Activated T-helper 17 cell treated with anti-CD3 and anti-CD28 coated beads, Interleukin-2, amount 50 U/mL, for 72 hours (primary cell): ENCODE measurements at regions not wholly inside any gene's neighbourhood (a gene's known extent, or its start where the extent isn't known, plus 50 kb on each side); places are given as distances from the start of the nearest gene placed in this dataset.

ENCODE experiments used
- ATAC-seq: fragments of 150-1000 bp; cut with Tn5 transposase; replicated peaks from 2 replicates; pipeline ENCODE4 v1.10.0; 2021; ENCODE audit warnings: mild to moderate bottlenecking, moderate library complexity
- H3K27ac Mint-ChIP-seq: one replicate; pipeline ENCODE4 v1.8.0; 2022; ENCODE audit warnings: mixed read lengths
- H3K27me3 Mint-ChIP-seq: one replicate; pipeline ENCODE4 v1.8.0; 2022; ENCODE audit warnings: mixed read lengths
- H3K36me3 Mint-ChIP-seq: one replicate; pipeline ENCODE4 v1.8.0; 2022; ENCODE audit warnings: low read depth, mild to moderate bottlenecking, mixed read lengths
- H3K4me1 Mint-ChIP-seq: one replicate; pipeline ENCODE4 v1.8.0; 2022; ENCODE audit warnings: mixed read lengths
- H3K4me3 Mint-ChIP-seq: one replicate; pipeline ENCODE4 v1.8.0; 2022; ENCODE audit warnings: mild to moderate bottlenecking, mixed read lengths
- H3K9me3 Mint-ChIP-seq: one replicate; pipeline ENCODE4 v1.8.0; 2022; ENCODE audit warnings: mixed read lengths

GRCh38 chrX:69305333-69306062 lies 140.2 kb upstream of the PJA1 start:
- Mint-ChIP-seq H3K4me3 (no peak overlapping the region), H3K4me1 (no peaks in the 10 kb centered on the region), H3K27ac (no peak overlapping the region), H3K36me3 (no peaks in the 10 kb centered on the region), H3K9me3 (no peaks in the 10 kb centered on the region), H3K27me3 (peaks cover 10% of the 10 kb centered on the region)
- ATAC-seq: no peak

- Mint-ChIP-seq H3K9me3 (no peaks in the 10 kb centered on the region), H3K36me3 (no peaks in the 10 kb centered on the region), H3K27ac (no peak overlapping the region), H3K27me3 (peaks cover 10% of the 10 kb centered on the region), H3K4me3 (no peak overlapping the region), H3K4me1 (no peaks in the 10 kb centered on the region)
- ATAC-seq: no peak
These were observed 138.0 kb upstream of the PJA1 start for GRCh38 chrX:69303231-69303630.

GRCh38 chrX:69299951-69300714 lies 134.9 kb upstream of the PJA1 start:
- H3K36me3 Mint-ChIP-seq: no peaks in the 10 kb centered on the region
- peaks cover 10% of the 10 kb centered on the region for H3K27me3 Mint-ChIP-seq
- no peak overlapping the region for H3K27ac Mint-ChIP-seq
- H3K4me3 Mint-ChIP-seq: no peak overlapping the region
- ATAC-seq: no peak
- no peaks in the 10 kb centered on the region for H3K4me1 Mint-ChIP-seq
- no peaks in the 10 kb centered on the region for H3K9me3 Mint-ChIP-seq

- H3K27me3 Mint-ChIP-seq: peaks cover 10% of the 10 kb centered on the region
These were observed 134.0 kb upstream of the PJA1 start for GRCh38 chrX:69299285-69299684.

GRCh38 chrX:69298466-69299140 lies 133.3 kb upstream of the PJA1 start:
- H3K36me3 Mint-ChIP-seq: no peaks in the 10 kb centered on the region
- peaks cover 5% of the 10 kb centered on the region for H3K27me3 Mint-ChIP-seq
- H3K9me3 Mint-ChIP-seq: no peaks in the 10 kb centered on the region
- H3K4me1 Mint-ChIP-seq: no peaks in the 10 kb centered on the region
- no peak overlapping the region for H3K4me3 Mint-ChIP-seq
- no peak for ATAC-seq
- H3K27ac Mint-ChIP-seq: no peak overlapping the region

More at GRCh38 chrX:69299285-69299684, 134.0 kb upstream of the PJA1 start:
- no peak overlapping the region for H3K4me3 Mint-ChIP-seq
- no peak for ATAC-seq
- no peak overlapping the region for H3K27ac Mint-ChIP-seq
- H3K4me1 Mint-ChIP-seq: no peaks in the 10 kb centered on the region
- H3K36me3 Mint-ChIP-seq: no peaks in the 10 kb centered on the region
- H3K9me3 Mint-ChIP-seq: no peaks in the 10 kb centered on the region

- Mint-ChIP-seq H3K36me3 (no peaks in the 10 kb centered on the region), H3K9me3 (no peaks in the 10 kb centered on the region), H3K27me3 (peaks cover 3% of the 10 kb centered on the region), H3K4me1 (no peaks in the 10 kb centered on the region), H3K27ac (no peak overlapping the region), H3K4me3 (no peak overlapping the region)
- ATAC-seq: no peak
These were observed 132.3 kb upstream of the PJA1 start for GRCh38 chrX:69297506-69297905.

- H3K36me3 Mint-ChIP-seq: no peaks in the 10 kb centered on the region
- H3K9me3 Mint-ChIP-seq: no peaks in the 10 kb centered on the region
- H3K4me3 Mint-ChIP-seq: no peak overlapping the region
- no peak for ATAC-seq
- no peaks in the 10 kb centered on the region for H3K4me1 Mint-ChIP-seq
- H3K27ac Mint-ChIP-seq: no peak overlapping the region
- no peaks in the 10 kb centered on the region for H3K27me3 Mint-ChIP-seq
These were observed 128.7 kb upstream of the PJA1 start for GRCh38 chrX:69293776-69294601.

GRCh38 chrX:69291116-69291515 lies 125.9 kb upstream of the PJA1 start:
- Mint-ChIP-seq H3K27me3 (no peaks in the 10 kb centered on the region), H3K27ac (no peak overlapping the region), H3K36me3 (no peaks in the 10 kb centered on the region), H3K9me3 (no peaks in the 10 kb centered on the region), H3K4me3 (no peak overlapping the region), H3K4me1 (no peaks in the 10 kb centered on the region)
- no peak for ATAC-seq

- Mint-ChIP-seq H3K4me3 (no peak overlapping the region), H3K27me3 (no peaks in the 10 kb centered on the region), H3K4me1 (no peaks in the 10 kb centered on the region), H3K36me3 (no peaks in the 10 kb centered on the region), H3K27ac (no peak overlapping the region), H3K9me3 (no peaks in the 10 kb centered on the region)
- ATAC-seq: no peak
These were observed 125.0 kb upstream of the PJA1 start for GRCh38 chrX:69290292-69290691.

- H3K4me3 Mint-ChIP-seq: no peak overlapping the region
- no peaks in the 10 kb centered on the region for H3K27me3 Mint-ChIP-seq
- no peak overlapping the region for H3K27ac Mint-ChIP-seq
- no peak for ATAC-seq
- H3K4me1 Mint-ChIP-seq: no peaks in the 10 kb centered on the region
- no peaks in the 10 kb centered on the region for H3K9me3 Mint-ChIP-seq
- H3K36me3 Mint-ChIP-seq: no peaks in the 10 kb centered on the region
These were observed 124.5 kb upstream of the PJA1 start for GRCh38 chrX:69289793-69290123.

GRCh38 chrX:69289046-69289792 lies 124.0 kb upstream of the PJA1 start:
- H3K4me3 Mint-ChIP-seq: no peak overlapping the region
- H3K27ac Mint-ChIP-seq: no peak overlapping the region
- H3K9me3 Mint-ChIP-seq: no peaks in the 10 kb centered on the region
- H3K4me1 Mint-ChIP-seq: no peaks in the 10 kb centered on the region
- no peak for ATAC-seq
- no peaks in the 10 kb centered on the region for H3K36me3 Mint-ChIP-seq
- no peaks in the 10 kb centered on the region for H3K27me3 Mint-ChIP-seq

GRCh38 chrX:69287095-69287494 lies 121.8 kb upstream of the PJA1 start:
- Mint-ChIP-seq H3K4me3 (no peak overlapping the region), H3K36me3 (no peaks in the 10 kb centered on the region), H3K27me3 (no peaks in the 10 kb centered on the region), H3K27ac (no peak overlapping the region), H3K4me1 (no peaks in the 10 kb centered on the region), H3K9me3 (no peaks in the 10 kb centered on the region)
- no peak for ATAC-seq

GRCh38 chrX:69286565-69286906 lies 121.3 kb upstream of the PJA1 start:
- H3K27ac Mint-ChIP-seq: no peak overlapping the region
- peak overlapping the region; percentile 15 for H3K4me3 Mint-ChIP-seq
- H3K9me3 Mint-ChIP-seq: no peaks in the 10 kb centered on the region
- no peaks in the 10 kb centered on the region for H3K27me3 Mint-ChIP-seq
- no peak for ATAC-seq
- no peaks in the 10 kb centered on the region for H3K4me1 Mint-ChIP-seq
- H3K36me3 Mint-ChIP-seq: no peaks in the 10 kb centered on the region
